ENCODE measurements at regions not wholly inside any gene's neighbourhood (a gene's known extent, or its start where the extent isn't known, plus 50 kb on each side); places are given as distances from the start of the nearest gene placed in this dataset.

GRCh38 chr1:102186536-102186935 is 189.8 kb upstream of the OLFM3 start:
- no peak overlapping the region for H3K9ac ChIP-seq (ENCODE audit: low read depth, low read length)
- ATAC-seq (ENCODE audit: low read depth) (no peak), DNase-seq (no peak)
- H2BK5ac ChIP-seq (ENCODE audit: low read depth, low read length, poor library complexity, severe bottlenecking), result no peak overlapping the region
- in situ Hi-C loops (cut with MboI; ENCODE audit: low sequenced_read_pairs) (no loop called here), dilution Hi-C loops (cut with HindIII; ENCODE audit: low sequenced_read_pairs, unreplicated experiment) (no loop called here), intact Hi-C loops (cut with micrococcal nuclease) (no loop called here)
- no peak overlapping the region for H3K18ac ChIP-seq (ENCODE audit: low read depth, low read length)
- no peak overlapping the region for H2BK120ac ChIP-seq (ENCODE audit: low read depth, low read length)
- H4K8ac ChIP-seq (ENCODE audit: low read depth in 2 of 2, low read length in 2 of 2), result no peak overlapping the region
- BruUV-seq (replicated peaks), result no TSS peak
- H4K91ac ChIP-seq (ENCODE audit: insufficient read depth, low read depth, low read length), result no peak overlapping the region
- H3K4me1 ChIP-seq (ENCODE audit: control insufficient read depth, insufficient read depth, low read length), result no peaks in the 10 kb centered on the region
- no peak overlapping the region for H3K27ac ChIP-seq (ENCODE audit: insufficient read depth, low read length)
- H3K4me3 ChIP-seq (ENCODE audit: insufficient read depth, low read depth, low read length), result no peak overlapping the region
- H3K14ac ChIP-seq (replicated peaks; ENCODE audit: low read depth, low read length), result no peak overlapping the region
- H2AK5ac ChIP-seq (ENCODE audit: low read depth, low read length), result no peak overlapping the region
- no peak overlapping the region for H2BK15ac ChIP-seq (ENCODE audit: low read depth, low read length)
- no peak overlapping the region for H2BK20ac ChIP-seq (ENCODE audit: low read depth, low read length)
- H3K9me1 ChIP-seq (ENCODE audit: insufficient read depth, low read length), result no peaks in the 10 kb centered on the region
- ChIA-PET POLR2A (ENCODE audit: unreplicated experiment) (no interaction called here), CTCF (no interaction called here)
- no peaks in the 10 kb centered on the region for H4K20me1 ChIP-seq (ENCODE audit: insufficient read depth, low read length)
- H3K23ac ChIP-seq (ENCODE audit: low read depth, low read length), result no peak overlapping the region
- no peak overlapping the region for H2AFZ ChIP-seq (replicated peaks; ENCODE audit: low read length, poor library complexity)
- H3K9me3 ChIP-seq (ENCODE audit: control insufficient read depth, insufficient read depth, low read length), result no peaks in the 10 kb centered on the region
- WGBS, 2 experiments (ENCODE audit: extremely low coverage in 2 of 2, insufficient read length in 1 of 2), result 33% methylated on average over 1 of the region's 2 CpGs; no CpG with 5 or more reads in 1 of the 2 experiments
- no peak overlapping the region for H3K4ac ChIP-seq (ENCODE audit: low read depth, low read length)
- H4K5ac ChIP-seq (ENCODE audit: low read depth, low read length), result no peak overlapping the region
- TF ChIP-seq MAFK (IDR thresholded peaks at IDR 0.05; ENCODE audit: low read depth, low read length) (no peak), RFX5 (IDR thresholded peaks at IDR 0.05; ENCODE audit: low read depth, low read length) (no peak), FOS (IDR thresholded peaks at IDR 0.05; ENCODE audit: low read depth, low read length) (no peak), MXI1 (IDR thresholded peaks at IDR 0.05; ENCODE audit: borderline replicate concordance, low read depth, low read length) (no peak)
- no peak overlapping the region for H3K4me2 ChIP-seq (ENCODE audit: low read depth, low read length)
- H2AK9ac ChIP-seq (replicated peaks; ENCODE audit: low read depth, low read length, poor library complexity), result no peak overlapping the region
- no peaks in the 10 kb centered on the region for H3K79me1 ChIP-seq (ENCODE audit: low read depth in 1 of 2, low read length in 2 of 2)
- no peaks in the 10 kb centered on the region for H3K27me3 ChIP-seq (ENCODE audit: control insufficient read depth, insufficient read depth, low read length)
- H3K36me3 ChIP-seq (ENCODE audit: control insufficient read depth, insufficient read depth, low read length), result no peaks in the 10 kb centered on the region
- no peak overlapping the region for H3K56ac ChIP-seq (ENCODE audit: extremely low read depth, insufficient read depth, low read length)
